Calu3 (cell line): ENCODE measurements at regions not wholly inside any gene's neighbourhood (a gene's known extent, or its start where the extent isn't known, plus 50 kb on each side); places are given as distances from the start of the nearest gene placed in this dataset.

Experiments
- BruUV-seq: library from RNA; stranded (reverse); fragments of 400-500 nt; replicated peaks from 2 replicates; lab custom pipeline; 2021; lab: Mats Ljungman, UMichigan
- CTCF ChIA-PET: fragments of 300-600 bp; sonication (Branson Sonifier 250); formaldehyde crosslinking; loops from one replicate; lab custom pipeline; 2022; ENCODE audit warnings: antibody characterized with exemption; lab: Charles Lee
- DNase-seq: peaks from one replicate; pipeline ENCODE4 v3.0.0; 2022
- H3K27ac Mint-ChIP-seq: one replicate; pipeline ENCODE4 v1.8.0; 2022; ENCODE audit warnings: mixed read lengths; ENCODE audit not compliant: unreplicated experiment
- H3K27me3 Mint-ChIP-seq: one replicate; pipeline ENCODE4 v1.8.0; 2022; ENCODE audit warnings: mixed read lengths; ENCODE audit not compliant: unreplicated experiment
- H3K36me3 Mint-ChIP-seq: one replicate; pipeline ENCODE4 v1.8.0; 2022; ENCODE audit warnings: mild to moderate bottlenecking, moderate library complexity, mixed read lengths; ENCODE audit not compliant: insufficient read depth, unreplicated experiment
- H3K4me1 Mint-ChIP-seq: one replicate; pipeline ENCODE4 v1.8.0; 2022; ENCODE audit warnings: mild to moderate bottlenecking, low read depth, mixed read lengths; ENCODE audit not compliant: unreplicated experiment
- H3K4me3 Mint-ChIP-seq: one replicate; pipeline ENCODE4 v1.8.0; 2022; ENCODE audit warnings: mild to moderate bottlenecking, low read depth, moderate library complexity, mixed read lengths; ENCODE audit not compliant: unreplicated experiment
- H3K9me3 Mint-ChIP-seq: one replicate; pipeline ENCODE4 v1.8.0; 2022; ENCODE audit warnings: low read depth, mixed read lengths; ENCODE audit not compliant: unreplicated experiment
- intact Hi-C: fragments of 100-400 bp; cut with micrococcal nuclease; formaldehyde crosslinking; loops from one replicate; pipeline ENCODE4 v1.10.0; 2022; ENCODE audit not compliant: unreplicated experiment
- TF ChIP-seq, protein P1 (sequence below): fragments of 200-600 bp; IDR thresholded peaks from one replicate; pipeline ENCODE4 v1.8.0; 2022; ENCODE audit warnings: antibody characterized with exemption; ENCODE audit not compliant: unreplicated experiment

DNA sequence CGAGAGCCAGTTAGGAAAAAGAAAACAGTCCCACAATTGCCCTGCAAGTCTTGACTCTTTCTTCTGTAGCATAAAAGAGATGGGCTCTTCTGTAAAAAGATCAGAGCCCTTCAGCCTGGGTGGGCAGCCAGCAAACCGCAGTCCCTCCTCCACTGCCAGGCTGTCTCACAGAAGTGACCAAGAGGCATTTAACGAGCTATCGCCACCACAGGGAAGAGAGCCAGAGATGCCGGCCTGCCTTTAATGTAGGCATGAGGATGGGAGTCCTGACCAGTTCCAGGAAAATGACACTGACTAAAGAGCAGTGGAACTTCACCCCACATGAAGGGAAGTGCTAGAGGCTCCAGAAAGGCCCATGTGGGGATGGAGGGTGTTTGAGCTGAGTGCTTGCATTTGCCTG, 264.6 kb downstream of the NDUFS4 start:
- TF ChIP-seq, protein P1, sequence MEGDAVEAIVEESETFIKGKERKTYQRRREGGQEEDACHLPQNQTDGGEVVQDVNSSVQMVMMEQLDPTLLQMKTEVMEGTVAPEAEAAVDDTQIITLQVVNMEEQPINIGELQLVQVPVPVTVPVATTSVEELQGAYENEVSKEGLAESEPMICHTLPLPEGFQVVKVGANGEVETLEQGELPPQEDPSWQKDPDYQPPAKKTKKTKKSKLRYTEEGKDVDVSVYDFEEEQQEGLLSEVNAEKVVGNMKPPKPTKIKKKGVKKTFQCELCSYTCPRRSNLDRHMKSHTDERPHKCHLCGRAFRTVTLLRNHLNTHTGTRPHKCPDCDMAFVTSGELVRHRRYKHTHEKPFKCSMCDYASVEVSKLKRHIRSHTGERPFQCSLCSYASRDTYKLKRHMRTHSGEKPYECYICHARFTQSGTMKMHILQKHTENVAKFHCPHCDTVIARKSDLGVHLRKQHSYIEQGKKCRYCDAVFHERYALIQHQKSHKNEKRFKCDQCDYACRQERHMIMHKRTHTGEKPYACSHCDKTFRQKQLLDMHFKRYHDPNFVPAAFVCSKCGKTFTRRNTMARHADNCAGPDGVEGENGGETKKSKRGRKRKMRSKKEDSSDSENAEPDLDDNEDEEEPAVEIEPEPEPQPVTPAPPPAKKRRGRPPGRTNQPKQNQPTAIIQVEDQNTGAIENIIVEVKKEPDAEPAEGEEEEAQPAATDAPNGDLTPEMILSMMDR: no peak
- no peak for DNase-seq
- H3K4me3 Mint-ChIP-seq: no peak overlapping the region
- CTCF ChIA-PET: no interaction called here
- H3K36me3 Mint-ChIP-seq: no peaks in the 10 kb centered on the region
- intact Hi-C loops: no loop called here
- no peaks in the 10 kb centered on the region for H3K4me1 Mint-ChIP-seq
- no peaks in the 10 kb centered on the region for H3K27me3 Mint-ChIP-seq
- no peak overlapping the region for H3K27ac Mint-ChIP-seq
- peaks cover 7% of the 10 kb centered on the region for H3K9me3 Mint-ChIP-seq
- BruUV-seq: no TSS peak

DNA sequence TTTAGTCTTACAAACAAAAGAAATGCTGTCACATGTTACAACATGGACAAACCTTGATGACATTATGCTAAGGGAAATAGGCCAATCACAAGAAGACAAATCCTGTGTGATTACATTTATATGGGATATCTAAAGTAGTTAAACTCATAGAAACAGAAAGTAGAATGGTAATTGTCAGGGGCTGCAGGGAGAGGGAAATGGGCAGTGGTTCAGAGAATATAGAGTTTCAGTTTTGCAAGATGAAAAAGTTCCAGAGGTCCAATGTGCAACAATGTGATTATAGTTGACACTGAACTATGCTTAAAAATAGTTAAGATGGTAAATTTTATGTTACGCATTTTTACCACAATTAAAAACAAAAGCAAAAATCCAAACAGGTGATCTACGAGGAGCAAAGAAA, 265.5 kb downstream of the NDUFS4 start:
- no peaks in the 10 kb centered on the region for H3K36me3 Mint-ChIP-seq
- no peak overlapping the region for H3K27ac Mint-ChIP-seq
- BruUV-seq: no TSS peak
- no peaks in the 10 kb centered on the region for H3K27me3 Mint-ChIP-seq
- H3K4me3 Mint-ChIP-seq: no peak overlapping the region
- TF ChIP-seq, protein P1: no peak
- intact Hi-C loops: no loop called here
- no peak for DNase-seq
- CTCF ChIA-PET: no interaction called here
- H3K4me1 Mint-ChIP-seq: no peaks in the 10 kb centered on the region
- peaks cover 7% of the 10 kb centered on the region for H3K9me3 Mint-ChIP-seq

DNA sequence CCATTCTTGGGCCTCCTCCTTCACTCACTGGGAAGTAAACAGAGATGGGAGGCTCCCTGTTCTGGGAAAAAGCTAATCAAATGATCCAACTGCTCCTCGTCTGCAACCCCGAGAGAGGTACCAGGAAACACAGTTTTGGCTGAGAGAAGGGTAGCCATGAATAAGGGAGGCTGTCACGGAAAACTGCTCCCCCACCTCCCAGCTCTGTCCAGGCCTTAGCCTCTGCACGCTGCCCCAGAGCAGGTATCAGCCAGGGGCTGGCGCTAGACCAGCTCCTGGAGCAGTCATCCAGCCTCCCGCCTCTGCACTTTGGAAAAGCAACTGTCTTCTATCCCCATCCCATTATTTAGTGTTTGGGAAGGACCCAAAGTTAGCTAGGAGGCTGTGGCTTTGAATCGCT, 266.1 kb downstream of the NDUFS4 start:
- CTCF ChIA-PET: no interaction called here

DNA sequence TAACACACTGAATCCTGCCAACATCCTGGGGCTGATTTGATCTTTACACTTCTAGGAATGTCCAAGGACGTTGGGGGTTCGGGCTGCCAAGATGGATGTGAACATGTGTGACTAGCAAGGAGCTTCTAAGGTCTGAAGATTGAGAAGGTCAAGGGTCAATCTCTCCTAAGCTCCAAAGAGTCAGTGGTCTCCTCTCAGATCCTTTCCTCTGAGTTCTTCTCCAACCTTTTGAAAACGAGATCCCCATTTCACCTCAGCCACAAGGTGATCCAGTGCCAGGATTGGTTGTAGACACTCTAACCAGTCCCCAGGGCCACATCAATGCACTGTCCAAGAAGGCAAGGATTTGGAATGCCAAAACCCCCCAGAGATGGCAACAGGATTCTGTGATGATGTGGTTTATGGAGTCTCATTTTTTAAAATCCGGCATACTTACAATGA, 266.8 kb downstream of the NDUFS4 start:
- Mint-ChIP-seq H3K27me3 (no peaks in the 10 kb centered on the region), H3K36me3 (no peaks in the 10 kb centered on the region), H3K4me3 (no peak overlapping the region), H3K9me3 (peaks cover 10% of the 10 kb centered on the region), H3K4me1 (no peaks in the 10 kb centered on the region), H3K27ac (no peak overlapping the region)
- DNase-seq: no peak
- intact Hi-C loops: no loop called here
- CTCF ChIA-PET: no interaction called here
- no TSS peak for BruUV-seq
- TF ChIP-seq, protein P1: no peak

More for the DNA sequence above, 266.1 kb downstream of the NDUFS4 start:
- Mint-ChIP-seq H3K4me1 (no peaks in the 10 kb centered on the region), H3K27ac (no peak overlapping the region), H3K4me3 (no peak overlapping the region), H3K27me3 (no peaks in the 10 kb centered on the region), H3K9me3 (peaks cover 13% of the 10 kb centered on the region), H3K36me3 (no peaks in the 10 kb centered on the region)
- TF ChIP-seq, protein P1: no peak
- intact Hi-C loops: no loop called here
- no TSS peak for BruUV-seq
- DNase-seq: no peak
